Right lung (tissue), 2 donors: ENCODE measurements at regions not wholly inside any gene's neighbourhood (a gene's known extent, or its start where the extent isn't known, plus 50 kb on each side); places are given as distances from the start of the nearest gene placed in this dataset.
"Not testable (repeated sequence)": the region's sequence is repeated elsewhere in the genome, so short reads cannot be mapped to it uniquely, and the experiment has no call there.

Experiments
- DNase-seq, 2 donors: peaks; one replicate each; pipeline ENCODE4 v3.0.0-alpha.2; 2013

DNA sequence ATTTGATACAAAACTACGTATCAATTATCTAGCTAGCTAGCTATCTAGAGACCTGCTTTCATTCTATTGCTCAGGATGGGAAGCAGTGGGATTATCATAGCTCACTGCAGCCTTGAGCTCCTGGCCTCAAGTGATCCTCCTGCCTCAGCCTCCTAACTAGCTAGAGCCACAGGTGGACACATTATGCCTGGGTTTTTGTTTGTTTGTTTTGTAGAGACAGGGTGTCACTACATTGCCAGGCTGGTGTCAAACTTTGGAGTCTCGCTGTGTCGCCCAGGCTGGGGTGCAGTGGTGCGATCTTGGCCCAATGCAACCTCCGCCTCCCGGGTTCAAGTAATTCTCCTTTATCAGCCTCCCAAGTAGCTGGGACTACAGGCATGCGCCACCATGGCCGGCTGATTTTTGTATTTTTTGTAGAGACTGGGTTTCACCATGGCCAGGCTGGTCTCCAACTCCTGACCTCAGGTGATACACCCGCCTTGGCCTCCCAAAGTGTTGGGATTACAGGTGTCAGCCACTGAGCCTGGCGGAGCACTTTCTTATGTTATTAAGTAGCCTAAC lies 122.5 kb upstream of the FBXO28 start:
- not testable (repeated sequence) for DNase-seq

GRCh38 chr1:223961985-223962384 lies 116.2 kb upstream of the TP53BP2 start:
- not testable (repeated sequence) for DNase-seq

DNA sequence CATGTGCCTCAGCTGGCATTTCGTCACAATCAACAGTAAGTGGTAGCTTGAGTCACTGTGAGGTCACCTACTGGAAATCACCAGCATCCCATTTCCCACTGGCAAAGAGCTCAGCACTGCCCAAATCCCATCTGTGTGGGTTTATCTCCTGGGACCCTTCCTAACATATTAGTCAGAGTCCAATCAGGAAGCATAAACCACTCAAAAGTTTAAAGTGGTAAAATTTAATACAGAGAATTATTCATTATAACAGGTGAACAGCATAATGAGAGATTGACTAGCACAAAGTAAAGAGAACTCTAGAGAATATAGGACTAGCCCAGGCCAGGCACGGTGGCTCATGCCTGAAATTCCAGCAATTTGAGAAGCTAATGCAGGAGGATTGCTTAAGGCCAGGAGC lies 107.1 kb upstream of the TP53BP2 start:
- DNase-seq = not testable (repeated sequence)

DNA sequence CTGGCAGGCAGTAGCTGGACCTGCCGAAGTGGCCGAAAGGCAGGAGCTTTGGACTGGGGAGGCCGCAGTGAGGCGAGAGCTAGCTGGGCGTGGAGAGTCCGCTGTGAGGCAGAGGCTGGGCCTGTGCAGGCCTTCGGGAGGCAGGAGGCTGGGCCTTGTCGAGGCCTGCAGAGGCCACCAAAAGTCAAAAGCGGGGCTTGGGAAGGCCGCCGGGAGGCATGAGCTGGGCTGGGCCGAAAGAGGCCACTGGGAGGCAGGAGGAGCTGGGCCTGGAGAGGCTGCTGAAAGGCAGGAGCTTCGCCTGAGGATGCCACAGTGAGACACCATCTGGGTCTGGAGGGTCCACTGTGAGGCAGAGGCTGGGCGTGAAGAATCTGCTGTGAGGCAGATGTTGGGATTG lies 105.8 kb upstream of the TP53BP2 start:
- DNase-seq = not testable (repeated sequence)

DNA sequence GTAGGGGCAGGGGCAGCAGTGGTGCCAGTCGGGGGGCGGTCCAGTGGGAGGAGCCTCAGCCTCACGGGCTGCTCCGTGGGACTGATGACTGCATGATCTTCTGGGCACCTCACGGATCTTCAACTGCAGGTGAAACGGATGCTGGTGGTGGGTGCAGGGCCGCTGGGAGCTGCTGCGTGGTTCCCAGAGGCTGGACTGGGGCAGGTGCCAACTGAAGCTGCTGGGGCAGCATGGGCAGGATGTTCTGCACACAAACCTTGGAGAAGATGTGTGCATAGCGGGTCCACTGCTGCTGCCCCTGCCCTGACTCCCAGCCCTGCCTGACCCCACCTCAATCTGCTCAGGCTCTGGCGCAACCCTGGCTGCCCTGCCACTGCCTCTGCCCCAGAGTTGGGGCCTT lies 104.2 kb upstream of the TP53BP2 start:
- not testable (repeated sequence) for DNase-seq

DNA sequence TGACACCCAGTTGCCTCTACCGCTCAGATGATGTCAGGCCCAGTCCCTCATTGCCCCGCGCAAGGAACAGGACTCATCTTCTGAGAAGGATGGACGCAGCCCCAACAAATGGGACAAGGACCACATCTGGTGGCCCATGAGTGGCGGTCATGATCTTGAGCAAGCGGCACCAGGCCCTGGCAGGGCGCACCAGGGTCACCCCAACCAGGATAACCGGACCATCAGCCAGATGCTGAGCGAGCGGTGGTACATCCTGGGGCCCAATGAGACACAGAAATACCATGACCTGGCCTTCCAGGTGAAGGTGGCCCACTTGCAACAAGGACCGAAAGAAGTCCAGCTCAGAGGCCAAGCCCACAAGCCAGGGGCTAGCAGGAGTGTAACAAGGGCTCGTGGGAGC lies 102.3 kb upstream of the TP53BP2 start:
- not testable (repeated sequence) for DNase-seq

GRCh38 chr1:223936592-223936991 lies 90.8 kb upstream of the TP53BP2 start:
- not testable (repeated sequence) for DNase-seq

DNA sequence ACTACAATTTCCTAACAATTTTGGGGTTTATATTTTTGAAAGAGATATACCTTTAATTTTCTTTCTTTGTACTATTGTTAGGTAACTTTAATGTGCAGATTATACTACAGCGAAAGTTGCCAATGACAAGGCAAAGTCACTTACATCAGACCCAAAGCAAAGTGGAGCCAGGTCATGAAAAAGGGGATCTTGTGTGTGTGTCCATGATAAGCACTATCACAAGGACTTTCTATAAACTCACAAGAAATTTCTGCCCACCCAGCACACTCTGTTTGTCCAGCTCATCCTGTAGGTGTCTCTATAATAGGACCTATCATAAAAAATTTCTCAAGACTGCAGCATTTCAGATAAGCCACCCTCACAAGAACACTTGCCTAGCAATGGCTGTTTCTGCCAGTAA lies 85.7 kb upstream of the TP53BP2 start:
- not testable (repeated sequence) for DNase-seq

- DNase-seq = not testable (repeated sequence)
These were observed 75.1 kb upstream of the TP53BP2 start for GRCh38 chr1:223920805-223921204.

- DNase-seq = not testable (repeated sequence)
These were observed 69.7 kb upstream of the TP53BP2 start for GRCh38 chr1:223915476-223915875.

DNA sequence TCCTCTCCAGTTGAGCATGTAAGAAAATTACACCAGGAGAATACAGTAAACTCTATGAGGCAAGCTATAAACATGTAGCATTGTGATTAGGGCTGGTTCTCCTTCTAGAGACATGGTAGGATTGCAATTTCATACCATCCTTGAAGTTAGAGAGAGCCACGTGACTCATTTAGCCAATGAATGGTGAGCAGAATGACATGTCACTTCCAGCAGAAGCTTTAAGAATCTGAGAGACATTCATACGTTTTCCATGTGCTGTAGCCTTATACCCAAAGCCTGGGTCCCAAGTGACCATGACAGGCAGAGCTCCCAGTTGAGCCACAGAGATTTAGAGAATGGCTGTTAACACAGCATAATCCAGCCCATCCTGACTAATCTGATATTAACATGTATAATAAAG lies 68.0 kb upstream of the TP53BP2 start:
- not testable (repeated sequence) for DNase-seq

DNA sequence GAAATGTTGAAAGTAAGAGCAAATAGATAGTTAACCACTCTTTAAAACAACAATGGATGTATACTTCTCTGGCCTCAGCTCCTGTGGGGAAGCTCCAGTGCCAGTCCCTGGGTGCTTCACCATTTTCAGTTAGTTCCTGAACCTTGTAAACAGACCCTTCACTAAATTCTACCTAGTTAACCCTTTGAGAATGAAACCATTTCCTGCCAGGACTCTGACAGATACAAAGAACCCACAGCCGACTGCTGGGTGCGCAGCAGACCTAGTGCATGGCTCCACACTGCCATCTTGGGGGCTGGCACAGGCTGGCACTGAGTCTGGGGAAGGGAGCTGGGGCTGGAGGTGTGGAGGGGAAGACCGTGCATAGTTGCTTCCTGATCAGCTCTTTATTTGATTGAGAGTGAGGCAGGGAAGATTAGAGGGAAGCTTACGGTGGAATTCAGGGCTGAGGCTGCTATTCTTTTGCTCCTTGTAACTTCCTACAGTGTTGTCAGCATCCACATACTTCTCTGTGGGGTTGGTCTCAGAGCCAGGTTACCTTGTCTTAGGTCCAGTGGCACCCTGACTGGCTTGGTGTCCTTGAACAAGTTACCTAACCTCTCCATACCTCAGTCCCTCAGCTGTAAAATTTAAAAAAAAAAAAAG lies 62.3 kb upstream of the TP53BP2 start:
- not testable (repeated sequence) for DNase-seq

- not testable (repeated sequence) for DNase-seq
These were observed 57.5 kb upstream of the TP53BP2 start for GRCh38 chr1:223903221-223903620.

DNA sequence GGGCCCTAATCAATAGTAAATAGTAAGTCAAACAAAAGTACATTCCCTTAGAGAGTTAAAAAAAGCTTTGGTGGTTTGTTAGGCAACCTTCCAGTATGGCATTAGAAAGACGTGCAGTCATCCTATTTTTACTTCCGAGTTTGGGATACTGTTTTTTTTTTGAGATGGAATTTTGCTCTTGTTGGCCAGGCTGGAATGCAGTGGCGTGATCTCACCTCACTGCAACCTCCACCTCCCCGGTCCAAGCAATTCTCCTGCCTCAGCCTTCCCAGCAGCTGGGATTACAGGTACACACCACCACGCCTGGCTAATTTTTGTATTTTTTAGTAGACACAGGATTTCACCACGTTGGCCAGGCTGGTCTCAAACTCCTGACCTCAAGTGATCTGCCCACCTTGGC lies 54.0 kb upstream of the TP53BP2 start:
- DNase-seq = not testable (repeated sequence)

- DNase-seq = not testable (repeated sequence)
These were observed 51.4 kb upstream of the TP53BP2 start for GRCh38 chr1:223897097-223897496.

DNA sequence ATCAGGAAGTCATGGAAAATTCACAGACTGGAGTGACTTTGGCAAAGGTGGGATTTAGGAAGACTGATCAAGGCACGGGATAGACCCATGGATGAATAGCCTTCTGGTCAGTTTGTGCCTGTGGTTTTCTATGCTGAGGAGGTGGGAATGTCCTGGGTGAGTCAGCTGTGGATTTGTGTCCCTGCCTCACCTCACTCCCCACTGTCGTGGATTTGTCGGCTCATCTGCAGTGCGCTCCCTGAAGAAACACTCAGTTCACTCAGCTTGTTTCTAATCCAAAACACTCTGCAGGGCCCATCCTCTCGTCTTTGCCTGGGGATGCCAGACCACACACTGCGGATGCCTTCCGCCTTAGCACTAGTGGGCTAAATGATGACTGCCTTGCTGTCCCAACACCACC lies 50.2 kb upstream of the TP53BP2 start:
- not testable (repeated sequence) for DNase-seq
